Fibroblast of lung (primary cell): ENCODE measurements at regions not wholly inside any gene's neighbourhood (a gene's known extent, or its start where the extent isn't known, plus 50 kb on each side); places are given as distances from the start of the nearest gene placed in this dataset.

Source experiments
- DNase-seq, 2 donors: peaks; one replicate each; pipeline versions ENCODE4 v3.0.0 to v3.0.0-alpha.2; 2010; ENCODE audit warnings: low read depth in 2 of 2
- H2AFZ ChIP-seq: 2 replicates; pipeline ENCODE4 v1.5.1; 2012; ENCODE audit warnings: low read length, control low read depth, inconsistent platforms
- H3K27ac ChIP-seq: 2 replicates; pipeline ENCODE4 v1.5.1; 2011; ENCODE audit warnings: low read length, control low read depth; ENCODE audit not compliant: insufficient read depth
- H3K27me3 ChIP-seq: 2 replicates; pipeline ENCODE4 v1.5.1; 2011; ENCODE audit warnings: mild to moderate bottlenecking, low read length; ENCODE audit not compliant: control insufficient read depth, insufficient read depth
- H3K36me3 ChIP-seq: 2 replicates; pipeline ENCODE4 v1.5.1; 2011; ENCODE audit warnings: low read length; ENCODE audit not compliant: control insufficient read depth, insufficient read depth
- H3K4me1 ChIP-seq: 2 replicates; pipeline ENCODE4 v1.5.1; 2011; ENCODE audit warnings: low read length; ENCODE audit not compliant: control insufficient read depth, insufficient read depth; ENCODE audit errors: extremely low read depth
- H3K4me2 ChIP-seq: 2 replicates; pipeline ENCODE4 v1.5.1; 2011; ENCODE audit warnings: low read length, control low read depth; ENCODE audit not compliant: insufficient read depth; ENCODE audit errors: extremely low read depth
- H3K4me3 ChIP-seq, 4 experiments: fragments of 200-600 bp in 1 of 4; sonication (generic) in 1 of 4; replicated peaks in 1 of 4; 2 replicates each; pipeline ENCODE4 v1.5.1; 2011 to 2016; ENCODE audit warnings: low read length in 4 of 4, low read depth in 3 of 4, mild to moderate bottlenecking in 3 of 4, control low read depth in 2 of 4, inconsistent platforms in 1 of 4, mixed read lengths in 1 of 4; ENCODE audit not compliant: insufficient read depth in 1 of 4; ENCODE audit errors: control extremely low read depth in 1 of 4
- H3K79me2 ChIP-seq: 2 replicates; pipeline ENCODE4 v1.5.1; 2012; ENCODE audit warnings: mild to moderate bottlenecking, low read length, inconsistent platforms; ENCODE audit not compliant: control insufficient read depth, insufficient read depth
- H3K9ac ChIP-seq: 2 replicates; pipeline ENCODE4 v1.5.1; 2011; ENCODE audit warnings: mild to moderate bottlenecking, low read length, control low read depth; ENCODE audit not compliant: insufficient read depth
- H3K9me3 ChIP-seq: 2 replicates; pipeline ENCODE4 v1.5.1; 2012; ENCODE audit warnings: low read depth, low read length; ENCODE audit not compliant: control insufficient read depth, insufficient read depth
- H4K20me1 ChIP-seq: 2 replicates; pipeline ENCODE4 v1.5.1; 2011; ENCODE audit warnings: low read length; ENCODE audit not compliant: control insufficient read depth, insufficient read depth; ENCODE audit errors: extremely low read depth
- EZH2 ChIP-seq: IDR thresholded peaks from 2 replicates; pipeline ENCODE4 v1.5.1; 2012; ENCODE audit warnings: low read length, control low read depth, mild to moderate bottlenecking; ENCODE audit errors: missing control alignments
- TF ChIP-seq, protein P1 (sequence below), 2 donors: IDR thresholded peaks in 1 of 2; conservative IDR thresholded peaks in 1 of 2; 1 replicate in 1 of 2; 2 replicates in 1 of 2; pipeline ENCODE4 v1.5.1; 2011 to 2012; ENCODE audit warnings: low read length in 2 of 2, control low read depth in 1 of 2, inconsistent platforms in 1 of 2, low read depth in 1 of 2, mild to moderate bottlenecking in 1 of 2

DNA sequence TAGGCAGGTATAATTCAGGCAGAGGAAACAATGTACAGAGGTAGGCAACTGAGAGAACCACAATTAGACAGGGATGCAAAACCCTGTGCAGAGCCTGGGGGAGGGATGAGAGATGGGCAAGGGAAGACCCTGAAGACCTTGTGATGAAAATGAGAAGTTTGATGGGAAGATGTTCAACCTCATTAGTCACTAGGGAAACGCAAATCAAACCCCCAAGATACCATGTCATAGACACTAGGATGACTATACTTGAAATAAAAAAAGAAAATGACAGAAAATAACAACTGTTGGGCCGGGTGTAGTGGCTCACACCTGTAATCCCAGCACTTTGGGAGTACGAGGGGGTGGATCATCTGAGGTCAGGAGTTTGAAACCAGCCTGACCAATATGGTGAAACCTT, 813.1 kb downstream of the CDH11 start:
- H3K27ac ChIP-seq = no peak overlapping the region

DNA sequence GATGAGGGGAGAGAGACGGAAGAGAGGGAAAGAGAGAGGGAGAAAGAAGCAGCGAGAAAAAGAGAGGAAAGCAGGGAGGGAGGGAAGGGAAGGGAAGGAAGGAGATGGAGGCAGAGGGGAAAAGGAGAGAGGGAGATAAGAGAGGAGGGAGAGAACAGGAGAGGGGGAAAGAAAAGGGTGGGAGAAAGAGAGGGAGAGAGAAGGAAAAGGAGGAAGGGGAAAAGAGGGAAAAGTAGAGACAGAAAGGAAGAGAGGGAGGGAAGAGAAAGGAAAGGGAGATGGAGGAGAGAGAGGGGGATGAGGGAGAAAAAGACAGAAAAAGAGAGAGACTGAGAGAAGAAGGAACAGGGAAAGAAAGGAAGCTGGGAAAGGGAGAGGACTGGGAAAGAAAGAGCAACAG, 814.4 kb downstream of the CDH11 start:
- no peaks in the 10 kb centered on the region for H3K27me3 ChIP-seq

More for the DNA sequence above, 813.1 kb downstream of the CDH11 start:
- Histone ChIP-seq H3K9ac (no peak overlapping the region), H4K20me1 (no peaks in the 10 kb centered on the region), H3K9me3 (no peaks in the 10 kb centered on the region), H3K4me1 (no peaks in the 10 kb centered on the region), H3K4me3 (no peak overlapping the region), H3K27me3 (no peaks in the 10 kb centered on the region), H3K36me3 (no peaks in the 10 kb centered on the region), H3K79me2 (no peaks in the 10 kb centered on the region), H2AFZ (no peak overlapping the region), H3K4me2 (no peak overlapping the region)
- DNase-seq = no peak
- no peak for TF ChIP-seq EZH2
- TF ChIP-seq, protein P1, sequence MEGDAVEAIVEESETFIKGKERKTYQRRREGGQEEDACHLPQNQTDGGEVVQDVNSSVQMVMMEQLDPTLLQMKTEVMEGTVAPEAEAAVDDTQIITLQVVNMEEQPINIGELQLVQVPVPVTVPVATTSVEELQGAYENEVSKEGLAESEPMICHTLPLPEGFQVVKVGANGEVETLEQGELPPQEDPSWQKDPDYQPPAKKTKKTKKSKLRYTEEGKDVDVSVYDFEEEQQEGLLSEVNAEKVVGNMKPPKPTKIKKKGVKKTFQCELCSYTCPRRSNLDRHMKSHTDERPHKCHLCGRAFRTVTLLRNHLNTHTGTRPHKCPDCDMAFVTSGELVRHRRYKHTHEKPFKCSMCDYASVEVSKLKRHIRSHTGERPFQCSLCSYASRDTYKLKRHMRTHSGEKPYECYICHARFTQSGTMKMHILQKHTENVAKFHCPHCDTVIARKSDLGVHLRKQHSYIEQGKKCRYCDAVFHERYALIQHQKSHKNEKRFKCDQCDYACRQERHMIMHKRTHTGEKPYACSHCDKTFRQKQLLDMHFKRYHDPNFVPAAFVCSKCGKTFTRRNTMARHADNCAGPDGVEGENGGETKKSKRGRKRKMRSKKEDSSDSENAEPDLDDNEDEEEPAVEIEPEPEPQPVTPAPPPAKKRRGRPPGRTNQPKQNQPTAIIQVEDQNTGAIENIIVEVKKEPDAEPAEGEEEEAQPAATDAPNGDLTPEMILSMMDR (conservative IDR thresholded peaks at IDR 0.05 in 1 of 2, IDR thresholded peaks at IDR 0.05 in 1 of 2; ENCODE audit: low read depth in 1 of 2, low read length in 2 of 2) = no peak

DNA sequence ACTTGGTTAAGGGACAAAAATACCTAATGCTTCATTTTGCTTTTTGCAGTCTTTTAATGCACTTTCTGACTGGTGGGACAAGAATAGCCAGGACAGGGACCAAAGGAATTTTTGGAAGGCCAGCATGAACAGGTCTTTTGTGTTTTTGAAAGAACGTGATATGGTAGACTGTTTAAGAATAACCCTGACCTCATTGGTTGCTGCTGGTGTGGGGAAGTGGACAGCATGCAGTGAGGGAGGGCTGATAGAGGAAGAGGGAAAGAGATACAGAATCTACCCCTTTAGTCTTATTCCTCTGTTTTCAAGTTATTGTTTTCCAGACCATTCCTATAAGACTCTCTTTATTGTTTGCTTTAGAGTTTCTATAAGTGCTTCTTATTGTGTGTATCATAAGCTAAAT, 816.2 kb downstream of the CDH11 start:
- H3K4me1 ChIP-seq = no peaks in the 10 kb centered on the region
- no peak overlapping the region for H3K27ac ChIP-seq
- TF ChIP-seq, protein P1 (conservative IDR thresholded peaks at IDR 0.05 in 1 of 2, IDR thresholded peaks at IDR 0.05 in 1 of 2; ENCODE audit: low read depth in 1 of 2, low read length in 2 of 2) = no peak
- no peak for TF ChIP-seq EZH2
- DNase-seq = no peak
- no peak overlapping the region for H3K4me2 ChIP-seq
- H4K20me1 ChIP-seq = no peaks in the 10 kb centered on the region
- no peak overlapping the region for H3K4me3 ChIP-seq
- H3K36me3 ChIP-seq = no peaks in the 10 kb centered on the region
- no peak overlapping the region for H2AFZ ChIP-seq
- H3K9me3 ChIP-seq = no peaks in the 10 kb centered on the region
- no peak overlapping the region for H3K9ac ChIP-seq
- no peaks in the 10 kb centered on the region for H3K79me2 ChIP-seq
- no peaks in the 10 kb centered on the region for H3K27me3 ChIP-seq

More for the DNA sequence above, 814.4 kb downstream of the CDH11 start:
- Histone ChIP-seq H3K4me3 (no peak overlapping the region), H3K9ac (no peak overlapping the region), H2AFZ (no peak overlapping the region), H3K36me3 (no peaks in the 10 kb centered on the region), H3K9me3 (no peaks in the 10 kb centered on the region), H3K4me2 (no peak overlapping the region), H3K79me2 (no peaks in the 10 kb centered on the region), H4K20me1 (no peaks in the 10 kb centered on the region), H3K4me1 (no peaks in the 10 kb centered on the region), H3K27ac (no peak overlapping the region)
- no peak for DNase-seq
- TF ChIP-seq EZH2 = no peak
- TF ChIP-seq, protein P1 (conservative IDR thresholded peaks at IDR 0.05 in 1 of 2, IDR thresholded peaks at IDR 0.05 in 1 of 2; ENCODE audit: low read depth in 1 of 2, low read length in 2 of 2) = no peak
